SU-DHL-6 (cell line): ENCODE measurements at regions not wholly inside any gene's neighbourhood (a gene's known extent, or its start where the extent isn't known, plus 50 kb on each side); places are given as distances from the start of the nearest gene placed in this dataset.

Experiments
- H2AFZ ChIP-seq: fragments of 200-600 bp; sonication (generic); 2 replicates; pipeline ENCODE4 v1.6.1; 2014; ENCODE audit warnings: low read depth, mild to moderate bottlenecking, moderate library complexity, mixed read lengths, antibody characterized with exemption, low read length; ENCODE audit not compliant: severe bottlenecking
- H3F3A ChIP-seq: fragments of 200-600 bp; shearing (Covaris generic); 2 replicates; pipeline ENCODE4 v1.6.0; 2016; ENCODE audit warnings: antibody characterized with exemption, mild to moderate bottlenecking; ENCODE audit not compliant: insufficient read depth
- H3K27ac ChIP-seq: fragments of 200-600 bp; sonication (generic); 2 replicates; pipeline ENCODE4 v1.5.1; 2016; ENCODE audit warnings: low read depth, mild to moderate bottlenecking, low read length, moderate library complexity, mixed read lengths
- H3K27me3 ChIP-seq: fragments of 200-600 bp; sonication (generic), shearing (Covaris generic); 2 replicates; pipeline ENCODE4 v1.6.0; 2014; ENCODE audit warnings: mild to moderate bottlenecking, low read length
- H3K36me3 ChIP-seq: fragments of 200-600 bp; sonication (generic); 2 replicates; pipeline ENCODE4 v1.6.1; 2014; ENCODE audit warnings: mild to moderate bottlenecking, low read length, mixed read lengths
- H3K4me2 ChIP-seq: fragments of 300-600, 200-600 bp; shearing (Covaris generic), sonication (generic); 2 replicates; pipeline ENCODE4 v1.6.0; 2014; ENCODE audit warnings: low read length, low read depth, mild to moderate bottlenecking; ENCODE audit not compliant: poor library complexity, severe bottlenecking
- H3K4me3 ChIP-seq: fragments of 200-600 bp; sonication (generic); 2 replicates; pipeline ENCODE4 v1.5.1; 2014; ENCODE audit warnings: antibody characterized with exemption, low read length, mild to moderate bottlenecking, mixed read lengths; ENCODE audit not compliant: insufficient read depth, poor library complexity, severe bottlenecking
- H3K79me2 ChIP-seq: fragments of 200-600 bp; sonication (generic); 2 replicates; pipeline ENCODE4 v1.6.1; 2014; ENCODE audit warnings: mild to moderate bottlenecking, low read length, moderate library complexity; ENCODE audit not compliant: insufficient read depth
- H3K9ac ChIP-seq: fragments of 200-600 bp; sonication (generic); 2 replicates; pipeline ENCODE4 v1.7.0; 2014; ENCODE audit warnings: mild to moderate bottlenecking, low read length
- H3K9me2 ChIP-seq: fragments of 200-600 bp; sonication (generic); replicated peaks from 2 replicates; pipeline ENCODE4 v1.6.1; 2014; ENCODE audit warnings: low read length; ENCODE audit not compliant: insufficient read depth
- H3K9me3 ChIP-seq: fragments of 200-600 bp; sonication (generic); 2 replicates; pipeline ENCODE4 v1.6.1; 2014; ENCODE audit warnings: low read length, mixed read lengths; ENCODE audit not compliant: insufficient read depth
- H4K20me1 ChIP-seq: fragments of 200-600 bp; sonication (generic); 2 replicates; pipeline ENCODE4 v1.6.1; 2014; ENCODE audit warnings: low read depth, mild to moderate bottlenecking, antibody characterized with exemption, low read length, moderate library complexity, mixed read lengths
- CTCF ChIP-seq: fragments of 200-600 bp; sonication (generic); IDR thresholded peaks from one replicate; pipeline ENCODE4 v1.5.1; 2017; ENCODE audit warnings: antibody characterized with exemption, mild to moderate bottlenecking, low read length, moderate library complexity; ENCODE audit not compliant: insufficient read depth, poor library complexity, severe bottlenecking
- EZH2phosphoT487 ChIP-seq: fragments of 200-600 bp; sonication (generic), shearing (Covaris generic); conservative IDR thresholded peaks from 2 replicates; pipeline ENCODE4 v1.6.1; 2018; ENCODE audit warnings: mild to moderate bottlenecking, antibody characterized with exemption, low read length, moderate library complexity, mixed read lengths

- H3K9me3 ChIP-seq = no peaks in the 10 kb centered on the region
- H4K20me1 ChIP-seq = no peaks in the 10 kb centered on the region
- no peaks in the 10 kb centered on the region for H3K27me3 ChIP-seq
- H3K36me3 ChIP-seq = no peaks in the 10 kb centered on the region
- no peak overlapping the region for H3K4me3 ChIP-seq
- H3K79me2 ChIP-seq = no peaks in the 10 kb centered on the region
- no peak overlapping the region for H3K9ac ChIP-seq
- no peaks in the 10 kb centered on the region for H3F3A ChIP-seq
- H3K4me2 ChIP-seq = no peak overlapping the region
- H3K9me2 ChIP-seq = no peaks in the 10 kb centered on the region
- no peak overlapping the region for H3K27ac ChIP-seq
- H2AFZ ChIP-seq = no peak overlapping the region
- TF ChIP-seq CTCF = no peak
These were observed 728.6 kb downstream of the PTPRU start for GRCh38 chr1:29964718-29965533.

GRCh38 chr1:29963946-29964345, 727.6 kb downstream of the PTPRU start:
- Histone ChIP-seq H3K9ac (no peak overlapping the region), H3K9me2 (no peaks in the 10 kb centered on the region), H2AFZ (no peak overlapping the region), H3K27ac (no peak overlapping the region), H3K4me3 (no peak overlapping the region), H3F3A (no peaks in the 10 kb centered on the region), H3K4me2 (no peak overlapping the region), H3K36me3 (no peaks in the 10 kb centered on the region), H3K9me3 (no peaks in the 10 kb centered on the region), H3K79me2 (no peaks in the 10 kb centered on the region), H4K20me1 (no peaks in the 10 kb centered on the region), H3K27me3 (no peaks in the 10 kb centered on the region)
- TF ChIP-seq CTCF (no peak), EZH2phosphoT487 (no peak)

- Histone ChIP-seq H3K4me3 (no peak overlapping the region), H2AFZ (no peak overlapping the region), H3K9me3 (no peaks in the 10 kb centered on the region), H3K79me2 (no peaks in the 10 kb centered on the region), H3K36me3 (no peaks in the 10 kb centered on the region), H3K27me3 (no peaks in the 10 kb centered on the region), H4K20me1 (no peaks in the 10 kb centered on the region), H3K9ac (no peak overlapping the region), H3K9me2 (no peaks in the 10 kb centered on the region), H3K27ac (no peak overlapping the region), H3F3A (no peaks in the 10 kb centered on the region), H3K4me2 (no peak overlapping the region)
- TF ChIP-seq EZH2phosphoT487 = no peak
- no peak for TF ChIP-seq CTCF
These were observed 726.5 kb downstream of the PTPRU start for GRCh38 chr1:29962831-29963247.
